PC-9 (cell line): ENCODE measurements at regions not wholly inside any gene's neighbourhood (a gene's known extent, or its start where the extent isn't known, plus 50 kb on each side); places are given as distances from the start of the nearest gene placed in this dataset.

Source experiments
- EZH2 ChIP-seq: fragments of 200-600 bp; sonication (generic); IDR thresholded peaks from 2 replicates; pipeline ENCODE4 v1.8.0; 2017; ENCODE audit warnings: antibody characterized with exemption, low read depth
- TF ChIP-seq, protein P1 (sequence below): fragments of 200-600 bp; sonication (generic); conservative IDR thresholded peaks from 2 replicates; pipeline ENCODE4 v1.6.1; 2017; ENCODE audit warnings: mixed run types, antibody characterized with exemption, mild to moderate bottlenecking, moderate library complexity

GRCh38 chr2:144156736-144157640 is 362.9 kb downstream of the ZEB2 start:
- TF ChIP-seq, protein P1, sequence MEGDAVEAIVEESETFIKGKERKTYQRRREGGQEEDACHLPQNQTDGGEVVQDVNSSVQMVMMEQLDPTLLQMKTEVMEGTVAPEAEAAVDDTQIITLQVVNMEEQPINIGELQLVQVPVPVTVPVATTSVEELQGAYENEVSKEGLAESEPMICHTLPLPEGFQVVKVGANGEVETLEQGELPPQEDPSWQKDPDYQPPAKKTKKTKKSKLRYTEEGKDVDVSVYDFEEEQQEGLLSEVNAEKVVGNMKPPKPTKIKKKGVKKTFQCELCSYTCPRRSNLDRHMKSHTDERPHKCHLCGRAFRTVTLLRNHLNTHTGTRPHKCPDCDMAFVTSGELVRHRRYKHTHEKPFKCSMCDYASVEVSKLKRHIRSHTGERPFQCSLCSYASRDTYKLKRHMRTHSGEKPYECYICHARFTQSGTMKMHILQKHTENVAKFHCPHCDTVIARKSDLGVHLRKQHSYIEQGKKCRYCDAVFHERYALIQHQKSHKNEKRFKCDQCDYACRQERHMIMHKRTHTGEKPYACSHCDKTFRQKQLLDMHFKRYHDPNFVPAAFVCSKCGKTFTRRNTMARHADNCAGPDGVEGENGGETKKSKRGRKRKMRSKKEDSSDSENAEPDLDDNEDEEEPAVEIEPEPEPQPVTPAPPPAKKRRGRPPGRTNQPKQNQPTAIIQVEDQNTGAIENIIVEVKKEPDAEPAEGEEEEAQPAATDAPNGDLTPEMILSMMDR: no peak
- no peak for TF ChIP-seq EZH2
